ENCODE measurements at regions not wholly inside any gene's neighbourhood (a gene's known extent, or its start where the extent isn't known, plus 50 kb on each side); places are given as distances from the start of the nearest gene placed in this dataset.

DNA sequence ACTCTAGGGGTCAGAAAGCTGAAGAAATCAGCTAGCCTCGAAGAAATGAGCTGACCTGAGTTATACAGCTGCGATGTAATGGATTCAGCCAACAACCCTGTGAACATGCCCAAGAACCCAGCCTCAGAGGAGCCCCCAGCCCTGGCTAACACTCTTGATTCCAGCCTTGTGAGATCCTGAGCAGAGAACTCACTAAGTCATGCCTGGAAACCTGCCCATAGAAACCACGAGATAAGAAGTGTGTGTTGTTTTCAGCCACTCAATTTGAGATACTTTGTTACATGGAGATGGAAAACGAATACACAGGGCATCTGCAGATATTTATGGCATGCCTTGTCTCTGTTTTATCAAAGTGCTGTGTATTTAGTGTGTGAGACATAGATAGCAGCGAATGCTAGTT lies 265.2 kb downstream of the QKI start:
- TF ChIP-seq, protein P1, sequence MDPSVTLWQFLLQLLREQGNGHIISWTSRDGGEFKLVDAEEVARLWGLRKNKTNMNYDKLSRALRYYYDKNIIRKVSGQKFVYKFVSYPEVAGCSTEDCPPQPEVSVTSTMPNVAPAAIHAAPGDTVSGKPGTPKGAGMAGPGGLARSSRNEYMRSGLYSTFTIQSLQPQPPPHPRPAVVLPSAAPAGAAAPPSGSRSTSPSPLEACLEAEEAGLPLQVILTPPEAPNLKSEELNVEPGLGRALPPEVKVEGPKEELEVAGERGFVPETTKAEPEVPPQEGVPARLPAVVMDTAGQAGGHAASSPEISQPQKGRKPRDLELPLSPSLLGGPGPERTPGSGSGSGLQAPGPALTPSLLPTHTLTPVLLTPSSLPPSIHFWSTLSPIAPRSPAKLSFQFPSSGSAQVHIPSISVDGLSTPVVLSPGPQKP (IDR thresholded peaks at IDR 0.05; ENCODE audit: borderline replicate concordance, low read depth, low read length): no peak
- TF ChIP-seq CHD1 (IDR thresholded peaks at IDR 0.05; ENCODE audit: low read depth, low read length) (no peak), POLR2A (IDR thresholded peaks at IDR 0.05; ENCODE audit: low read depth, low read length) (no peak), CEBPB (IDR thresholded peaks at IDR 0.05; ENCODE audit: low read depth, low read length) (no peak), MXI1 (IDR thresholded peaks at IDR 0.05; ENCODE audit: borderline replicate concordance, low read depth, low read length) (no peak), FOS (IDR thresholded peaks at IDR 0.05; ENCODE audit: low read depth, low read length) (no peak)
- TF ChIP-seq, protein P2, sequence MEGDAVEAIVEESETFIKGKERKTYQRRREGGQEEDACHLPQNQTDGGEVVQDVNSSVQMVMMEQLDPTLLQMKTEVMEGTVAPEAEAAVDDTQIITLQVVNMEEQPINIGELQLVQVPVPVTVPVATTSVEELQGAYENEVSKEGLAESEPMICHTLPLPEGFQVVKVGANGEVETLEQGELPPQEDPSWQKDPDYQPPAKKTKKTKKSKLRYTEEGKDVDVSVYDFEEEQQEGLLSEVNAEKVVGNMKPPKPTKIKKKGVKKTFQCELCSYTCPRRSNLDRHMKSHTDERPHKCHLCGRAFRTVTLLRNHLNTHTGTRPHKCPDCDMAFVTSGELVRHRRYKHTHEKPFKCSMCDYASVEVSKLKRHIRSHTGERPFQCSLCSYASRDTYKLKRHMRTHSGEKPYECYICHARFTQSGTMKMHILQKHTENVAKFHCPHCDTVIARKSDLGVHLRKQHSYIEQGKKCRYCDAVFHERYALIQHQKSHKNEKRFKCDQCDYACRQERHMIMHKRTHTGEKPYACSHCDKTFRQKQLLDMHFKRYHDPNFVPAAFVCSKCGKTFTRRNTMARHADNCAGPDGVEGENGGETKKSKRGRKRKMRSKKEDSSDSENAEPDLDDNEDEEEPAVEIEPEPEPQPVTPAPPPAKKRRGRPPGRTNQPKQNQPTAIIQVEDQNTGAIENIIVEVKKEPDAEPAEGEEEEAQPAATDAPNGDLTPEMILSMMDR (conservative IDR thresholded peaks at IDR 0.05; ENCODE audit: low read depth, low read length): no peak
- H3K79me1 ChIP-seq (ENCODE audit: low read depth in 1 of 2, low read length in 2 of 2): no peaks in the 10 kb centered on the region
- no peak overlapping the region for H4K5ac ChIP-seq (ENCODE audit: low read depth, low read length)
- H2BK15ac ChIP-seq (ENCODE audit: low read depth, low read length): no peak overlapping the region
- no peaks in the 10 kb centered on the region for H3K4me1 ChIP-seq (ENCODE audit: control insufficient read depth, insufficient read depth, low read length)
- no TSS peak for BruUV-seq (replicated peaks)
- intact Hi-C loops (cut with micrococcal nuclease) (no loop called here), in situ Hi-C loops (cut with MboI; ENCODE audit: low sequenced_read_pairs) (no loop called here), dilution Hi-C loops (cut with HindIII; ENCODE audit: low sequenced_read_pairs, unreplicated experiment) (no loop called here)
- H3K4ac ChIP-seq (ENCODE audit: low read depth, low read length): no peak overlapping the region
- peaks cover 2% of the 10 kb centered on the region; the same call in 1 of the 2 replicates for H3K27me3 ChIP-seq (ENCODE audit: control insufficient read depth, insufficient read depth, low read length)
- DNase-seq (peak; percentile 7), ATAC-seq (ENCODE audit: low read depth) (no peak)
- no peak overlapping the region for H2BK20ac ChIP-seq (ENCODE audit: low read depth, low read length)
- no peaks in the 10 kb centered on the region for H4K20me1 ChIP-seq (ENCODE audit: insufficient read depth, low read length)
- H2BK120ac ChIP-seq (ENCODE audit: low read depth, low read length): no peak overlapping the region
- no peak overlapping the region for H3K23ac ChIP-seq (ENCODE audit: low read depth, low read length)
- no peak overlapping the region for H3K14ac ChIP-seq (replicated peaks; ENCODE audit: low read depth, low read length)
- no peak overlapping the region for H2AK5ac ChIP-seq (ENCODE audit: low read depth, low read length)
- no peak overlapping the region for H4K8ac ChIP-seq (ENCODE audit: low read depth in 2 of 2, low read length in 2 of 2)
- no peak overlapping the region for H3K27ac ChIP-seq (ENCODE audit: insufficient read depth, low read length)
- WGBS, 2 experiments (ENCODE audit: extremely low coverage in 2 of 2, insufficient read length in 1 of 2): 0% methylated on average over 1 of the region's 5 CpGs; no CpG with 5 or more reads in 1 of the 2 experiments
- no peaks in the 10 kb centered on the region for H3K9me1 ChIP-seq (ENCODE audit: insufficient read depth, low read length)
- no peak overlapping the region for H4K91ac ChIP-seq (ENCODE audit: insufficient read depth, low read depth, low read length)
- POLR2A ChIA-PET (ENCODE audit: unreplicated experiment): no interaction called here
- H3K9ac ChIP-seq (ENCODE audit: low read depth, low read length): no peak overlapping the region
- H3K36me3 ChIP-seq (ENCODE audit: control insufficient read depth, insufficient read depth, low read length): no peaks in the 10 kb centered on the region
- no peak overlapping the region for H3K18ac ChIP-seq (ENCODE audit: low read depth, low read length)
- CTCF ChIA-PET: no interaction called here
- H3K56ac ChIP-seq (ENCODE audit: extremely low read depth, insufficient read depth, low read length): no peak overlapping the region
- no peak overlapping the region for H3K4me3 ChIP-seq (ENCODE audit: insufficient read depth, low read depth, low read length)
- no peak overlapping the region for H2AFZ ChIP-seq (replicated peaks; ENCODE audit: low read length, poor library complexity)
- H2BK5ac ChIP-seq (ENCODE audit: low read depth, low read length, poor library complexity, severe bottlenecking): no peak overlapping the region
- H3K9me3 ChIP-seq (ENCODE audit: control insufficient read depth, insufficient read depth, low read length): peaks cover 2% of the 10 kb centered on the region; the same call in 1 of the 2 replicates
- H2AK9ac ChIP-seq (replicated peaks; ENCODE audit: low read depth, low read length, poor library complexity): no peak overlapping the region
- no peak overlapping the region for H3K4me2 ChIP-seq (ENCODE audit: low read depth, low read length)

All from IMR-90 (cell line).